ENCODE measurements at regions not wholly inside any gene's neighbourhood (a gene's known extent, or its start where the extent isn't known, plus 50 kb on each side); places are given as distances from the start of the nearest gene placed in this dataset.

GRCh38 chr4:11342401-11342800, 86.3 kb downstream of the HS3ST1 start:
- DNase-seq (ENCODE audit: low read depth, low spot score), result no peak
- H3K4me3 ChIP-seq (ENCODE audit: insufficient read length, low read depth), result no peak overlapping the region
- H3K36me3 ChIP-seq (ENCODE audit: insufficient read depth, insufficient read length, low read length), result no peaks in the 10 kb centered on the region
- H3K27me3 ChIP-seq (ENCODE audit: insufficient read depth, insufficient read length), result no peaks in the 10 kb centered on the region
- no peak overlapping the region for H3K9ac ChIP-seq (ENCODE audit: insufficient read length, low read depth)
- peaks cover 4% of the 10 kb centered on the region for H3K4me1 ChIP-seq (ENCODE audit: insufficient read depth, insufficient read length)
- TF ChIP-seq SUZ12 (IDR thresholded peaks at IDR 0.05; ENCODE audit: extremely low read depth, insufficient read depth, insufficient read length), result no peak
- no peak for TF ChIP-seq ZNF274 (IDR thresholded peaks at IDR 0.05; ENCODE audit: low read depth, low read length)
- TF ChIP-seq YY1 (IDR thresholded peaks at IDR 0.05; ENCODE audit: insufficient read depth, insufficient read length), result no peak
- no peaks in the 10 kb centered on the region for H3K9me3 ChIP-seq (ENCODE audit: insufficient read depth, low read length)

- Histone ChIP-seq H3K36me3 (ENCODE audit: insufficient read depth, insufficient read length, low read length) (no peaks in the 10 kb centered on the region), H3K27me3 (ENCODE audit: insufficient read depth, insufficient read length) (no peaks in the 10 kb centered on the region), H3K9me3 (ENCODE audit: insufficient read depth, low read length) (no peaks in the 10 kb centered on the region), H3K4me1 (ENCODE audit: insufficient read depth, insufficient read length) (peaks cover 4% of the 10 kb centered on the region), H3K4me3 (ENCODE audit: insufficient read length, low read depth) (no peak overlapping the region), H3K9ac (ENCODE audit: insufficient read length, low read depth) (no peak overlapping the region)
- no peak for DNase-seq (ENCODE audit: low read depth, low spot score)
- TF ChIP-seq ZNF274 (IDR thresholded peaks at IDR 0.05; ENCODE audit: low read depth, low read length) (no peak), YY1 (IDR thresholded peaks at IDR 0.05; ENCODE audit: insufficient read depth, insufficient read length) (no peak), SUZ12 (IDR thresholded peaks at IDR 0.05; ENCODE audit: extremely low read depth, insufficient read depth, insufficient read length) (no peak)
Observed at GRCh38 chr4:11341337-11342043, 87.2 kb downstream of the HS3ST1 start.

GRCh38 chr4:11338956-11339782, 89.5 kb downstream of the HS3ST1 start:
- Histone ChIP-seq H3K9ac (ENCODE audit: insufficient read length, low read depth) (no peak overlapping the region), H3K27me3 (ENCODE audit: insufficient read depth, insufficient read length) (no peaks in the 10 kb centered on the region), H3K36me3 (ENCODE audit: insufficient read depth, insufficient read length, low read length) (no peaks in the 10 kb centered on the region), H3K4me1 (ENCODE audit: insufficient read depth, insufficient read length) (peaks cover 4% of the 10 kb centered on the region), H3K9me3 (ENCODE audit: insufficient read depth, low read length) (no peaks in the 10 kb centered on the region), H3K4me3 (ENCODE audit: insufficient read length, low read depth) (no peak overlapping the region)
- DNase-seq (ENCODE audit: low read depth, low spot score), result no peak
- TF ChIP-seq YY1 (IDR thresholded peaks at IDR 0.05; ENCODE audit: insufficient read depth, insufficient read length), result no peak
- no peak for TF ChIP-seq ZNF274 (IDR thresholded peaks at IDR 0.05; ENCODE audit: low read depth, low read length)
- no peak for TF ChIP-seq SUZ12 (IDR thresholded peaks at IDR 0.05; ENCODE audit: extremely low read depth, insufficient read depth, insufficient read length)

GRCh38 chr4:11337287-11337686, 91.4 kb downstream of the HS3ST1 start:
- Histone ChIP-seq H3K27me3 (ENCODE audit: insufficient read depth, insufficient read length) (no peaks in the 10 kb centered on the region), H3K4me1 (ENCODE audit: insufficient read depth, insufficient read length) (no peaks in the 10 kb centered on the region), H3K4me3 (ENCODE audit: insufficient read length, low read depth) (no peak overlapping the region), H3K36me3 (ENCODE audit: insufficient read depth, insufficient read length, low read length) (no peaks in the 10 kb centered on the region), H3K9ac (ENCODE audit: insufficient read length, low read depth) (no peak overlapping the region), H3K9me3 (ENCODE audit: insufficient read depth, low read length) (no peaks in the 10 kb centered on the region)
- TF ChIP-seq YY1 (IDR thresholded peaks at IDR 0.05; ENCODE audit: insufficient read depth, insufficient read length), result no peak
- TF ChIP-seq SUZ12 (IDR thresholded peaks at IDR 0.05; ENCODE audit: extremely low read depth, insufficient read depth, insufficient read length), result no peak
- no peak for TF ChIP-seq ZNF274 (IDR thresholded peaks at IDR 0.05; ENCODE audit: low read depth, low read length)
- no peak for DNase-seq (ENCODE audit: low read depth, low spot score)

- Histone ChIP-seq H3K9ac (ENCODE audit: insufficient read length, low read depth) (no peak overlapping the region), H3K36me3 (ENCODE audit: insufficient read depth, insufficient read length, low read length) (no peaks in the 10 kb centered on the region), H3K4me1 (ENCODE audit: insufficient read depth, insufficient read length) (no peaks in the 10 kb centered on the region), H3K9me3 (ENCODE audit: insufficient read depth, low read length) (no peaks in the 10 kb centered on the region), H3K4me3 (ENCODE audit: insufficient read length, low read depth) (no peak overlapping the region), H3K27me3 (ENCODE audit: insufficient read depth, insufficient read length) (no peaks in the 10 kb centered on the region)
- DNase-seq (ENCODE audit: low read depth, low spot score), result no peak
- TF ChIP-seq ZNF274 (IDR thresholded peaks at IDR 0.05; ENCODE audit: low read depth, low read length) (no peak), SUZ12 (IDR thresholded peaks at IDR 0.05; ENCODE audit: extremely low read depth, insufficient read depth, insufficient read length) (no peak), YY1 (IDR thresholded peaks at IDR 0.05; ENCODE audit: insufficient read depth, insufficient read length) (no peak)
Observed at GRCh38 chr4:11336435-11336834, 92.3 kb downstream of the HS3ST1 start.

- TF ChIP-seq YY1 (IDR thresholded peaks at IDR 0.05; ENCODE audit: insufficient read depth, insufficient read length), result no peak
- no peak for TF ChIP-seq SUZ12 (IDR thresholded peaks at IDR 0.05; ENCODE audit: extremely low read depth, insufficient read depth, insufficient read length)
- TF ChIP-seq ZNF274 (IDR thresholded peaks at IDR 0.05; ENCODE audit: low read depth, low read length), result no peak
- Histone ChIP-seq H3K4me3 (ENCODE audit: insufficient read length, low read depth) (no peak overlapping the region), H3K36me3 (ENCODE audit: insufficient read depth, insufficient read length, low read length) (no peaks in the 10 kb centered on the region), H3K4me1 (ENCODE audit: insufficient read depth, insufficient read length) (no peaks in the 10 kb centered on the region), H3K9me3 (ENCODE audit: insufficient read depth, low read length) (0 out of 2 replicates have a peak, but pooled peaks cover 5% of the 10 kb centered on the region), H3K9ac (ENCODE audit: insufficient read length, low read depth) (no peak overlapping the region), H3K27me3 (ENCODE audit: insufficient read depth, insufficient read length) (no peaks in the 10 kb centered on the region)
- no peak for DNase-seq (ENCODE audit: low read depth, low spot score)
Observed at GRCh38 chr4:11334887-11335286, 93.8 kb downstream of the HS3ST1 start.

- Histone ChIP-seq H3K36me3 (ENCODE audit: insufficient read depth, insufficient read length, low read length) (no peaks in the 10 kb centered on the region), H3K4me1 (ENCODE audit: insufficient read depth, insufficient read length) (no peaks in the 10 kb centered on the region), H3K9me3 (ENCODE audit: insufficient read depth, low read length) (peaks cover 32% of the 10 kb centered on the region), H3K27me3 (ENCODE audit: insufficient read depth, insufficient read length) (no peaks in the 10 kb centered on the region), H3K4me3 (ENCODE audit: insufficient read length, low read depth) (no peak overlapping the region), H3K9ac (ENCODE audit: insufficient read length, low read depth) (no peak overlapping the region)
- TF ChIP-seq SUZ12 (IDR thresholded peaks at IDR 0.05; ENCODE audit: extremely low read depth, insufficient read depth, insufficient read length) (no peak), YY1 (IDR thresholded peaks at IDR 0.05; ENCODE audit: insufficient read depth, insufficient read length) (no peak), ZNF274 (IDR thresholded peaks at IDR 0.05; ENCODE audit: low read depth, low read length) (no peak)
- DNase-seq (ENCODE audit: low read depth, low spot score), result no peak
Observed at GRCh38 chr4:11328401-11328800, 100.3 kb downstream of the HS3ST1 start.

All from NT2/D1 (cell line).